Effector CD4-positive, alpha-beta T cell (primary cell): ENCODE measurements at regions not wholly inside any gene's neighbourhood (a gene's known extent, or its start where the extent isn't known, plus 50 kb on each side); places are given as distances from the start of the nearest gene placed in this dataset.

Source experiments
- DNase-seq: peaks from one replicate; pipeline ENCODE4 v3.0.0-alpha.2; 2020

DNA sequence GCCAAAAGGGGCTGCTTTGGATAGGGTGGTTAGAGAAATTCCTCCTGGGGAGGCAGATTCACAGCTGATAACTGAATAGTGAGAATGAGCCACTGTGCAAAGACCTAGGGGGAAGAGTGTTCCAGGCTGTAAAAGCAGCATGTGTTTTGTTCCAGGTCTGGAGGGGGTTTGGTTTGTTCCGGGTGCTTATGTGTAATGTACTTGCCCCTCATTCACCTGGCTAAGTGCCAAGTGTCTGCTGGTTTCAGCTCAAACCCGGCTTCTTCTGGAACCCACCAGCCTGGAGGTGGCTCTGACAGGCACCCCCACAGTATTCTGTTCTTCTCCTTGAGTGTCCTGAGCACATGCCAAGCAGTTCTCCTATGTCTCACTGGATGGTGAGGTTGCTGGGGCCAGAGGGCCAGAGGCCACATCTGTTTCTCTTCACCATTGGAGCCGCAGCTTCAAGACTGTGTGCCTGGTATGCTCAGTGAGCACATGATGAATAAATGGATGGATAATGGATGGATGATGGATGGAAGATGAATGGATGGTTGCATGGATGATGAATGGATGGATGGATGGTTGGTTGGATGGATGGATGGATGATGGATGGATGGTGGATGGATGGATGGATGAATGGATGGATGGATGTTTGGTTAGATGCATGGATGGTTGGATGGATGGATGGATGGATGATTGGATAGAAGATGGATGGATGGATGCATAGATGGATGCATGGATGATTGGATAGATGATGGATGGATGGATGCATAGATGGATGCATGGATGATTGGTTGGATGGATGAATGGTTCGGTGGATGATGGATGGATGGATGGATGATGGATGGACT is 227.6 kb downstream of the BMP7 start:
- DNase-seq, result no peak

- DNase-seq, result no peak
Measured at GRCh38 chr20:57040466-57040865, 226.0 kb downstream of the BMP7 start.

GRCh38 chr20:57040924-57041323 is 225.5 kb downstream of the BMP7 start:
- no peak for DNase-seq

DNA sequence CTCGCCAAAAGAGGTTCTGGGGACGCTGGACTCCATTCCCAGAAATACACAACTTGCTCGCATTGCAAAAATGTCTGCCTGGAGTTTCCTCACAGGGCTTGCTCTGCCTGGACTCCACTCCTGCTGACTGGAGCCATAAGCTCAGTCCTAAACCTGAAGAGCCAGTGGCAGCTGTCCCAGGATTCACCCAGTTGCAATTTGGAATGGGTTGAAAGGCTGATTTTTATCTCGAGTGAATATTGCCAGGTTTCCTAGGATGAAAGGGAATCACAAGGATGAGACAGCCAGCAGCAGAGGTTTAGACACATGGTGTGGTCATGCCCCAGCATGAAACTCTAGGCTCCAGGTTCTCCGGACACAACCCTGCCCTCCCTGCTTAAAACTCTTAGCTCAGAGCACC is 223.3 kb downstream of the BMP7 start:
- no peak for DNase-seq

DNA sequence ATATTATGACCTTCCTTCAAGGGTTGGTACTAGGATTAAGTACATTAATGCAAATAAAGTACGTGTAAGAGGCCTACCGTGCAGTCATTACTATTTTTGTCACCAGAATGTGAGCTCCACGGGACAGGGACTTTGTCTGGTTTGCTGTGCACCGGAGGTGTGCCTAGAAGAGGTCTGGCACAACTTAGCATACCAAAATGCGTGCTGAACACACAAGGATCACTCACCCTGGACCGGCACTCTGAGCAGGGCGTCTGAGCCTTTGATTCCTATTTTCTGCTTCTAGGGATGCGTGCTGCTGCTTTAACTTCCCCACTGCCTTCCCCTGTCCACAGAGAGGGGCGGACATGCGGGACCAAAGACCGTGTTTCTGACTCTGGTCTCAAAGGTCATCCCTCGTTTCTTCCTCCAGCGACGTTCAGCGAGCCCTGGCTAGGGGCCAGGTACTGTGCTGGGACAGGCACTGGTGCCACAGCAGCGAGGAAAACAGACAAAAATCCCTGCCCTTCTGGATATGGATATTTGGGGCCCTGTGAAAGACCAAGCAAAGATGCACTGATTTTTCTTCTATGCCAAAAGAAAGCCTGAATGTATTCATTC is 222.7 kb downstream of the BMP7 start:
- DNase-seq, result no peak

- no peak for DNase-seq
Measured at GRCh38 chr20:57047281-57048026, 219.0 kb downstream of the BMP7 start.

DNA sequence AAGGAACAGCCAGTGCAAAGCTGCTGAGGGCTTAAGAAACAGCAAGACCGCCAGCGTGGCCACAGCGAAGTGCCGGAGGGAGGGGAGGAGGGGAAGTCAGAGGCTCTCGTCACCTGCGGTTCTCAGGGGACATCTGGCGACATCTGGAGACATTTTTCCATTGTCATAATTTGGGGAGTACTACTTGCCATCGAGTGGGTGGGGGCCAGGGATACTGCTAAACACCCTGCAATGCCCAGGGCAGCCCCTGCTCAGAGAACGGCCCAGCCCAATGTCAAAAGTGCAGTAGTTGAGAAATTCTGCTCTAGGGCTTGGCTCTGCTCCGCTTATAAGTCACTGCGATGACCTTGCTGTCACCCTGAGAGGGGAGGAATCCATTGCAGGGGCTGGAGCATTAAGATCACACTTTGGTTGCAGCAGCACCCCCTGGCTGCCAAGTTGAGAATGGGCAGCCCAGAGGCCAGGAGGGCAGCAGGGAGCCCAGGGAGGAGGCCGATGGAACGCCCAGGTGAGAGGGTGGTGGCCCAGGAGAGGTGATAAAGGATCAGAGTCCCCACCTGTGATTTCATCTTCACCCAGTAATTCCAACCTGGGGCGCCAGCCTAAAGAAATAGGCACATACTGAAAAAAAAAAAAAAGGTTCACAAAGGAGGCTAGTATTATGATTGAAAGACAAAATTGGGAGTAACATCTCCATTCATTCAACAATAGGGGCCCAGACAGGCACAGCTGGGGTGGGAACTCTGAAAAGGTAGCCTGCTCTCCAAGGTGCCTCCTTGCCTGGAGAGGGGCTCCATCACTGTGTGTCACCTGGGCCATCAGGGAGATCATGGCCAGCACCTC is 218.2 kb downstream of the BMP7 start:
- DNase-seq, result no peak

DNA sequence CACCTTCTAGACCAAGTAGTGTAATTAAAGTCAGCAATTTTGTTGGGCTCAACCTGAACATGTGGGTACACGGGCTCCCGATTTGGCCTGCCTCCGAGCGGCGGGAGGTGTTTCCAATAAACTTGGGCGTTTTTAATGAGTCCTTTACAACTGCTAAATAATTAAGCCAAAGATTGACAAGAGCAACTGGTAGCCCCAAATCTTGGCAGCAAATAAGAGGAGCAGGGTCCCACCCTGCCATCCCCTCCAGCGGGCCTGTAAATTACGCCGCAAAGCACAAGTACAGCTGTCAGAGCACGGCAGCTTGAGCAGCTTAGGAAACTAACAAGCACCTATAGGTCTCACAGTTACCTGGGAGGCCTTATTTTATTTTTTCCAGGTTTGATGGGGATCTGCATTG is 217.1 kb downstream of the BMP7 start:
- no peak for DNase-seq

- DNase-seq, result no peak
Measured at GRCh38 chr20:57051096-57051495, 215.3 kb downstream of the BMP7 start.

DNA sequence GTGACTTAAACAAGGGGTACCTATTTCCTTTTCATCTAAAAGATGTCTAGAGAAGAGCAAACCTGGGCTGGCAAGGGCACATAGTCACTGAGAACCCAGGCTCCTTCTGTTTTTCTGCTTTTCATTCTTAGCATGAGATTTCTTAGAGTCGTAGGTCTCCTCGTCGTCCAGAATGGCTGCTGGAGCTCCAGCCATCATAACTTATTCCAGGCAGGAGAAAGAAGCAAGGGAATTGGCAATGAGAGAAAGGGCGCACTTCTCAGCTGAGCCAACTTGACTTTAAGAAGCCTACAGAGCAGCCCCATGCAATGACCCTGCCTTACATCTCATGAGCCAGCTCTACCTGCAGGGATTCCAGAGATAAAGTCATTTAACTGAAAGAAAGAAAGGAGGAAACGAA is 213.4 kb downstream of the BMP7 start:
- DNase-seq, result no peak

DNA sequence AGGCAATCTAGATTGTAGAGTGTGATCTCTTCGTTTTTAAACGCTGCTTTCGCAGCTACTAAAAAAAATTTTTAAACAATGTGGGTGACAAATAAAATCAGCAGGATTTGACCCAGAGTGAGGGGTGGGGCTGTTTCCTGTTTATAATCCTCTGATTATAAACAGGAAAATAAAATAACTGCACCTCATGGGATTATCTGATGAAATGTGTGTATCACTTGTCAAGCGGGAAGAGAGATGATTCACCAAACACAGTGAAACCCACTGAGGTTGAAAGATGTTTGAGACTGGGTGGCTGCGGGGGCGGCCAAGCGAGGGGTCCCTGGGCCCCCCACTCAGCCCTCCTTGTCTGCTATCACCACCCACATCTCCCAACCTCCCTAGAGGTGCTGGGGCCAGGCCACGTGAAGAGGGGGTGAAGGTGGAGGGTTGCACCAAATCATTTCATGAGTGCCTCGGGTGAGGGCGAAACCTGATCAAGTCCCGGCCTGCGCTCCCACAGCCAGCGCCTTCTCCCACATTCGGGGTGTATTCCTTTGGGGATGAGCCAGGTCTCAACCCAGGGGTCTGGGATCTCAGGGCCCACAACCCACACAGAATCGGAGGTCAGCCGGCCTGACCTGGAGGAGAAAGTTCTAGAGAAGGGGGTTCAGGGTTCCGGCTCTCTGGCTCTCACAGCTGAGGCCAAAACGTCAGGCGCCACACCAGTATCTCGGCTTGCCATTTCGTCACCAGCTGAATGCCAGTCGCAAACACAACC is 212.5 kb downstream of the BMP7 start:
- DNase-seq, result no peak

DNA sequence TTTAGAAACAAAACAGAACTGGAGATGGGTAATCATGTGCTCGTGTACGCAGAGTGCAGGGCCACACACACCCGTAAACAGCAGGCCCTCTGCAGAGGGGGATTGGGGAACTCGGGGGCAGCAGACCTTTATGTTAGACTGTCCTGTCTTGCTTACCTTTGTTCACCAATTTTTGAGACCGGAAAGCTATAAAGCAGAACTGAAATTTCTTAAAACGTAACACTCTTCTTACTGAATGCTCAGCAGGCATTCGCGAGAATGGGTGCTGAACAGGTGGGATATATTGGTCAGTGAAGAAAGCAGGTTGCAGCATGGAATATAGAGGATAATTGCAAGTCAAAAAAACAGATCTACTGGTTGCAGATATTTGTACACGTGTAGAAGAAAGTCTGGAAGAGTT is 211.1 kb downstream of the BMP7 start:
- DNase-seq, result no peak

- DNase-seq, result no peak
Measured at GRCh38 chr20:57056651-57057050, 209.8 kb downstream of the BMP7 start.

DNA sequence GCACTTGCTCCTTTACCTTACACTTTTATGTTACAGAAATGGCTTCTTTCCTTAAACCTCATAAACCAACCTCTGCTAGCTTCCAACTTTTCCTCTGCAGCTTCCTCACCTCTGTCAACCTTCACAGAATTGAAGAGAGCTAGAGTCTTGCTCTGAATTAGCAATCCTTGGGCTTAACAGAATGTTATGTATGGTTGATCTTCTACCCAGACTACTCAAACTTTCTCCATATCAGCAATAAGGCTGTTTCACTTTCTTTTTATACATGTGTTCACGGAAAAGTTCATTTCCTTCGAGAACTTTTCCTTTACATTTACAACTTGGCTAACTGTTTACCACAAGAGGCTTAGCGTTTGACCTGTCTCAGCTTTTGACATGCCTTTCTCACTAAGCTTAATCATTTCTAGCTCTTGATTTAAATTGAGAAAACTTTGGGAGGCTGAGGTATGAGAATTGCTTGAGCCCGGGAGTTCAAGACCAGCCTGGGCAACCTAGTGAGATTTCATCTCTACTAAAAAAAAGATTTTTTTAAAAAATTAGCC is 207.3 kb downstream of the BMP7 start:
- no peak for DNase-seq

DNA sequence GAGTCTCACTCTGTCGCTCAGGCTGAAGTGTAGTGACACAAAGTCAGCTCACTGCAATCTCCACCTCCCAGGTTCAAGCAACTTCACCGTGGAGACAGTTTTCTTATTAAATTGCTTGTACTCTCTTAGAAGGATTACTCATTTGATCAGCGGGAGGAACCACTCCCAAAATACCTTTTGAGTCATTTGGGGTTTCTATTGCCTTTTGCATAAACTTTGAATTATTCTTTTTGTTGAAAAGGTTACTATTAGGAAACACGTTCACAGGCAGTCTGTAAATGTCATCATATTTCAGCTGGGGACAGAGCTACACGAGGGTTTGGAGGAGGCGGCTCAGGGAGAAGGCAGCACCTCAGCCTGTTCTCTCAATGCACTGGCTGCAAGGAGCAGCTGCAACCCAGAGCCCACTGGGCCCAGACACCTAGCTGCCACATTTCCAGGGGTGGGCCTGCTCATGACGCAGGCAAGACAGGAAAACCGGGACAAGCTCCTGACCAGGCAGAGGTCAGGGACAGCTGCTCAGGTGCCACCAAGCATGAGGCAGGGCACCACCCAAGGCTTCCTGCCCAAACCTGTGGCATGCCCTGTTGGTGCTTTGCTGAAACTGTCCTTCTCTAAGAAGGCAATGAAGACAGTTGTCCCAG is 205.9 kb downstream of the BMP7 start:
- no peak for DNase-seq

GRCh38 chr20:57061051-57061900 is 205.2 kb downstream of the BMP7 start:
- DNase-seq, result no peak

DNA sequence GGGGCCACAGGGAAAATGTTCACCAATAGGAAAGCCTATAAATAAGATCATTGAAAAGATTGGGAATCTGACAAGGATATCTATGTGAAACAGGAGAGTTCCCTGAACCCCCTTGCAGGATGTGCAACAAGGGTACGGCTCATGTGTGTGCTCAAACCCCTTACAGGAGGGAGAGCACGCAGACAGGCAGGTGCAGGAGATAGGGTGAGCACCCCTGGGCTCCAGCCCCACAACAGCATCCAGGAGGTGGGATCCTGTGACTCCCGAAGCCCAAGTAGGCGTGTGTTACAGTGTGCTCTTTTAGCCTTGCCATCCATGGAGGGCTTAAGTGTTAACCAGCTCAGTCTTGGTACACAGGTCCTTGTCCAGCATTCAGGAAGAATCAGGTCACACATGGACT is 204.2 kb downstream of the BMP7 start:
- DNase-seq, result no peak

DNA sequence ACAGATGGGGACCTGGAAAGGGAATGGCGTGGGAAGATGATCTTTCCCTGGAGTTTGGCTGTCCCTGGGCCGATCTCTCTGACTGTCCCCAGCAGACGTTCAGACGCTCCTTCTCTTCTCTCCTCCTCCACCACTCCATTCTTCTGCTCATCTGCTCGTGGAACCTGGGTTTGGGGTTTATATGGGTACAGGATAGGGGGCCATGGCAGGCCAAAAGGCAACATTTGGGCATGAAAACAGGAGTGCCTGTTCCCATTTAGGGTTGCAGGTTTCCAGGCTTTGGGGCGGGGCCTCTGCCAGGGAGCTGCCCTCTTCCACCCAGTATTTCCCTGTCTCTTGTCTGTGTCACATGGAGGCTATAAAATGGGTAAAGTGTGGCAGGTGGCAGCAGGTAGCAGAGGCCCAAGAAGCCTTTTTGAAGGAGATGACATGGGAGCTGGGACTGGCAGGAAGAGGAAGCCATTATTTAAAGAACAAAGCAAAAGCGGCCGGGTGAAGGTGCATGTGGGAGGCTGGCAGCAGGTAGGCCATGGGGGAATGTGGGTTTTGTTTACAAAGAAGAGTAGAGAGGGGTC is 203.7 kb downstream of the BMP7 start:
- DNase-seq, result no peak

- DNase-seq, result no peak
Measured at GRCh38 chr20:57064836-57065235, 201.6 kb downstream of the BMP7 start.

- no peak for DNase-seq
Measured at GRCh38 chr20:57065646-57066045, 200.8 kb downstream of the BMP7 start.
